MM.1S (cell line): ENCODE measurements at regions not wholly inside any gene's neighbourhood (a gene's known extent, or its start where the extent isn't known, plus 50 kb on each side); places are given as distances from the start of the nearest gene placed in this dataset.

Experiments
- CTCF ChIP-seq: fragments of 300-600 bp; sonication (generic); IDR thresholded peaks from 2 replicates; pipeline ENCODE4 v1.5.1; 2016; ENCODE audit warnings: antibody characterized with exemption, low read length, mixed read lengths
- EZH2phosphoT487 ChIP-seq: fragments of 300-600 bp; sonication (generic); IDR thresholded peaks from 2 replicates; pipeline ENCODE4 v1.6.1; 2018; ENCODE audit warnings: antibody characterized with exemption, low read length

GRCh38 chr1:224489534-224490365 lies 55.2 kb upstream of the WDR26 start:
- TF ChIP-seq CTCF (no peak), EZH2phosphoT487 (no peak)
